Left lobe of liver (tissue), 2 donors: ENCODE measurements at regions not wholly inside any gene's neighbourhood (a gene's known extent, or its start where the extent isn't known, plus 50 kb on each side); places are given as distances from the start of the nearest gene placed in this dataset.
A peak's percentile ranks its signal among the peaks of the same experiment; 100 is the strongest.

Source experiments
- ATAC-seq: fragments of 200-7000 bp; cut with Tn5 transposase; one replicate; pipeline ENCODE4 v1.9.1; 2020; ENCODE audit warnings: mild to moderate bottlenecking, moderate library complexity
- DNase-seq: peaks from one replicate; pipeline ENCODE4 v3.0.0-alpha.2; 2020; ENCODE audit warnings: low spot score
- donor health status: DM: no; HTN: no; CAD: no; lungs with moderate emphysema.
- donor health status: DM: no; HTN: yes; CAD: no.

DNA sequence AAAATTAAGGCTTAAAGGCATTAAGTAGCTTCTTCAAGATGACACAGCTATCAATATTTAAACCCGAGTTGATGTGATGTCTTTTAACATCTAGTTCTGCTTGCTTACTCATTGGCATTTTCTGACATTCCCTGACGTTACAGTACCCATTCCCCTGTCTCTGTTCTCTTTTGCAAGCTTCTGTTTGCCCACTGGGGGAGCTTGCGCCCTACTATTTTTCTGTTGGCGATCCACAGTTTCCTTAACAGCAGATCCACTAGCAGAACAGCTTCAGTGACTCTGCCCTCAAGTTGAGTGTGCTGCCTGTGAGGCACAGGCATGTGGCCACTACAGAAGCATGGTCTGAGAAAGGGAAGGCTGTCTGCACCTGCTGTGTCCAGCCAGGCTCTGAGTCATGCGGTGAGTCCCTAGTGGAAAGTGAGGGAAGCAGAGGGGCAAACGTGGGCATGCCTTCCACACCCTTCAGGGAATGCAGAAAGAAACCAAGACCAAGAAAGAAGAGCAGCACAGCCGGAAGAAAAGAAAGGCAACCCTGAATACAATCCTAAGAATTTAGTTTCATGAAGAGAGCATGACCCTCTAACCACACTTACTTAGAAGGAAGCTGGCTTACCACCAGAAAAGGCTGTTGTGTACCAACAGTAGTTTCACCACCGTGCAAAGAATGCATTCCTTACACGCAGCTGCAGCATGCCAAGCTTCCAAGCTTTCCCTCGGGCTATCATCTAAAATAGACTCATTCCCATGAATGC, 97.7 kb upstream of the VGLL2 start:
- no peak for ATAC-seq
- DNase-seq, result no peak

- ATAC-seq (no peak), DNase-seq (no peak)
Measured at GRCh38 chr6:117168296-117169063, 96.9 kb upstream of the VGLL2 start.

DNA sequence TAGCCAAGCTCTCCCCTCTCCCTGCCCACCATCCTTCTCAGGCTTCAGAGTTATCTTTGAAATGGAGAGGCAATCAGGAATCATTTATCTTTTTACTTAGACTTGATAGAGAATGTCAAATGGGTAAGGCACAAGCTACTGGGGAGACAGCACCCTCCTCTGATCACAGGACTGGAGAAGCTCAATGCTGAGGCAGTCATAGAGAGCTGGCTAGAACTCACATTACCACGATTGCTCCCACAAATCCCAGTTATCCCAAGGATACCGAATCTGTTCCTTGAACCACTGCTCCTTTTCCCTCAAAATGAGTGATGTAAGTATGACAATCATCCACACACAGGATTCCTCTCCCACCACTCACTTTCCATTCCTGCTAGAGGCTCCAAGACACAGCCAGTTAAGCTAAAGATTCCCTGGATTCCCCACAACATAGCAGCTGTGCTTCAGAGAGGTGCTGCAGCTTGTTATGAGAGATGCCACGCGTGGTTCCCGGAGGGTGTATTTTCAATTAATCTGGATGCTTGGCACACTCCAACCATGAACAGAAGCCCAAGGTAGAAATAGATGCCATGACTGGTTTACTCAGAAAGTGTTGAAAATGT, 96.2 kb upstream of the VGLL2 start:
- ATAC-seq (no peak), DNase-seq (no peak)

DNA sequence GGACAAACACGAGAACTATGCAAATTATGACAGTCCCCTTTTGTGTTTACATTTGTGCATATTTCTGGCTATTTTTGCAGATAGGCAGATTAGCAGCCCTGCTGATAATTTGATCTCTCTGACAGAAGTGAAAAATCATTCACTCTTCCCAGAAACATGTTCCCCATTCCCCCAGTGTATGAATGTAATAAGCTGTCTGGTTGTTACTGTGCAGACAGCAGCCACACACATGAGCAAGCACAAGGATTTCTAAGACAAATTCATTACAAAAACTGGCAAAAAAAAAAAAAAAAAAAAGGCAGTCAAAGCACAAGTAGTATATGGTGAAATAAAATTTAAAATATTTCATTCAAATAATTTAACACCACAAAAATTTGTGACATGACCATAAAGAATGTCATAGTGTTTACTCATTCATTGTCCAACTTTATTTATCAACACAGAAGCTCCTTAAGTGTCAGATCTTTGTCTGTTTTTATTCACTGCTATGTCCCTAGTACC, 95.5 kb upstream of the VGLL2 start:
- DNase-seq (no peak), ATAC-seq (no peak)

- DNase-seq, result no peak
- ATAC-seq, result no peak
Measured at GRCh38 chr6:117174835-117175360, 90.5 kb upstream of the VGLL2 start.

GRCh38 chr6:117188627-117189201, 76.6 kb upstream of the VGLL2 start:
- DNase-seq, result no peak
- ATAC-seq, result peak; percentile 55

DNA sequence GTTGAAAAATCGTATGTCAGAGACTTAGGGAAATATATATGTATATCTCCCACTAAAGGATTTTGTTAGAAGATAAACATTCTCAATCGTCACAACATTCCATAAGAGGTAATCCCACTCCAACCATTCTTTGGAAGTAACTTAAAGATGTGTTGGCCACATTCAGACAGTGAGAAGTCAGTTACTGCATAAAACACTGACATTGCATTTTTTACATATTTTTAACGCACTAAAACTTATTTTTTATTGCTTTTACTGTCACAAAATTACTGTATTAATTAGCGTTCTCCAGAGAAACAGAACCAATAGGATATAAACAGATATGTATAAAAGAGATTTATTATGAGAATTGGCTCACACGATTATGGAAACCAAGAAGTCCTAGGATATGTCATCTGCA, 74.3 kb upstream of the VGLL2 start:
- ATAC-seq (no peak), DNase-seq (no peak)

DNA sequence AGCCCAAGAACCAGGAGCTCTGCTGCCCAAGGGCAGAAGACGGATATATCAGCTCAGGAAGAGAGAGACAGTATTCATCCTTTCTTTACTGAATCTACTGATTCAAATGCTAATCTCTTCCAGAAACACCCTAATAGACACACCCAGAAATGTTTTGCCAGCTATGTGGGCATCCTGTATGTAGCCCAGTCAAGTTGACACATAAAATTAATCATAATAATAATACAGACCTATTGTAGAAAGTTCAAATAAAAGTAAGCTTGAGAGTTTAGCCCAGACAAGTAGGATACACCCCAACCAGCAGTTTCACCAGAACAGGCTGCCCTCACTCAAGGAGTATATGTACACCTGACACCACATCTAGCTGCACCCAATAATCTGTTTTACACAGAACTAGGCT, 73.9 kb upstream of the VGLL2 start:
- ATAC-seq (no peak), DNase-seq (no peak)

- DNase-seq (no peak), ATAC-seq (no peak)
Measured at GRCh38 chr6:117194271-117194670, 71.1 kb upstream of the VGLL2 start.

DNA sequence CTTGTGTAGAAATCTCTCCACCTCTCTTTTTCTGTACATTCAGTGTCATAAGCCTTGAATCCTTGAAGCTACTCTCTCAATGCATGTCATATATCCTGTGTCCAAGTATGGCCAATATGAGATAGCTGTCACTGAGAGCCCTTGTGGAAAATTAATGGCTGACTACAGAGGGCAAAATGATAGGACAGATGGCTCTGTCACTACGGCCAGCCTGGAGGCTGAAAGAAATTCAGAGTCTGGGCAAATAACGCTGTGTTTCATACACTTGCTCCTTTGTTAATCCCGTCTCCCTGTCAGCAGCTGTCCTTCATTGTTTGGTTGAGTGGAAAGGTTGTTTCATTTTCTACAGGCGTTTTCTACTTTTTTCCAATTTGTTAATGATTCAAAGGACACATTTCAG, 70.4 kb upstream of the VGLL2 start:
- DNase-seq, result no peak

DNA sequence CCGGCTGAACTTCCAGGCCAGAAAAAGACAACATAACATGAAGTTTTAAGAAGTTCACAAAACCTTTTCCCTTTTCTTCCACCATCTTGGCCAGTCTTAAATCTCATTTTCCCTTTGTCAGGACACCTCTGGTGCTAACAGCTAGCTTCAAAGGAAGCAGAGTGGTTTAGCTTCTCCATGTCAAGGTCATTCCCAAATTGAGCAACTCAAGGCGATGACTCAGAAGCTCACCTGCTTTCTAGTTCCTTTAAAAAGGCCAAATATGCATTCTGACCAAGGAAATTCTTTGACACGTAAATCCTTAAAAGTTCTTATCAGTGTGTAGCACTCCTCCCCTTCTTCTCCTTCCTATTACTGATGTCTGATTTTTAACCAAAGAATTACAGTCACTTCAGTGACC, 69.6 kb upstream of the VGLL2 start:
- DNase-seq (no peak), ATAC-seq (no peak)

More for the DNA sequence above, 70.4 kb upstream of the VGLL2 start:
- ATAC-seq, result no peak

DNA sequence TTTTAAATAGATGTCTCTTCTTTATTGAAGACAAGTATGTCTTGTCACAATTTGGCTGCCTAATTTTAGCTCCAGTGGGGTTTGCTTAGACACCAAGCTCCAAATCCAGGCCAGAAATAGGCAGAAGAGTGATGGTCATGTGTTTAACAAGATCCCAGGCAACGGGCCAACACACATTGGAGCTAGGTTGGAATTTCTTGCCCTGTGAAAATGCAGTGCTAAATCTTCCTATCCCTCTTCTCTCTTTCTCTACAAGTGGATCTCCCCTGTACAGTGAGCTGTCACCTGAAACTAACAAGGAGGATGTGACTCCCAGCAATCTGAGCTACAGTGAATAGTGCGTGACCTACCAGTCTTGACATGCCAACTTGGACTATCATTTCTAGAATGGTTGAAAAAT, 65.3 kb upstream of the VGLL2 start:
- DNase-seq (no peak), ATAC-seq (no peak)

GRCh38 chr6:117204903-117205302, 60.5 kb upstream of the VGLL2 start:
- ATAC-seq (no peak), DNase-seq (no peak)

DNA sequence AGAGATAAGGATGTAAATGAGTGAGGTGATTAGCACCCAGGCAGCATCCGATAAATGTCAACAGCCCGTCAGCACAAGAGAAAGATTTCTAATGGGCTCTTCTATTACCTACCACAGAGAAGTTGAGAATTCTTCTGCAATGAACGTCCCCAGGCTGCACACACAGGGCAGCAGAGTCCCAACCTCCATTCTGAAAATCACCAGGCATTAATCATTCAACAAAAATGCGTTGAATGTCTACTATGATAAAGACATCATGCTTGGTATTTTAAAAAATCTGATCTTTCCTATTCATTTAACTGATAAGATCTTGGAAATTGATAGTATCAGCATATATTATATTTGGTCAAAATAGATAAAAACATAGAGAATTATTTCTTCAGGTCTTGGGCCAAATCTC, 59.5 kb upstream of the VGLL2 start:
- ATAC-seq, result no peak
- no peak for DNase-seq

GRCh38 chr6:117206522-117206921, 58.8 kb upstream of the VGLL2 start:
- DNase-seq (no peak), ATAC-seq (no peak)

DNA sequence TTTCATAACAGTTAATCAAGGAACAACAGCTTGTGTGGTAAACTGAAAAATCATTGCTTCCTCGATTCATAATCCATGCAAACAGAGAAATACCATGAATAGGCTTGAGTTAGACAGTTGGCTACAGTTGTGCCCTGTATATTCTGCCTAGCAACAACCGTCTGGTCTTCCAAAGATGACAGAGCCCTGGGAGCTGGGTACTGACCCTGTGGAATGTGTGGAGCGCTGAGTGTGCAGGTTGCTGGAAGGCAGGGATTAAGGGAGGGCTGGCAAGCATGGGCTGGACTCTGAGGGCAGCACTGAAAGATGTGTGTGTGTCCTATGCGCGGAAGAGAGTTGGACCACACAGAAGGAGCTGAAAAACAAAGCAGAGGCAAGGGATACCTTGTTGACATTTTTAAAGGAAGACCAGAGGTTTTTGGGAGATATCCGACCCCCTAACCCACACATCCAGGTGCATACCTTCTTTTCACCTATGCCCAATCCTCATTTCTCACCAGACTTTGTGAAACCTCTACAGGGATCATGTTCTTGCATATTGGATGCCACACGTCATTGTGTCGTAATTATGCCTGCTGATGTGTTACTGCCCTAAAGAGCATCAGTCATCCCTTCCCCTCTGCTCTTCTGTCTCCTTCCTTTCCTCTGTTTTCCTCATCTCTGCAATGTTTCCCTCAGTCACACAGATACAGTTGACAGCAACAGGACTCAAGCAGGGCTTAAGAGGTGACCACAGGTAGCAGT, 58.2 kb upstream of the VGLL2 start:
- ATAC-seq (no peak), DNase-seq (no peak)

- no peak for ATAC-seq
- no peak for DNase-seq
Measured at GRCh38 chr6:117210279-117210678, 55.1 kb upstream of the VGLL2 start.

GRCh38 chr6:117215353-117216090, 49.8 kb upstream of the VGLL2 start:
- DNase-seq (no peak), ATAC-seq (peak; percentile 71)
